HS-5 (cell line): ENCODE measurements at regions not wholly inside any gene's neighbourhood (a gene's known extent, or its start where the extent isn't known, plus 50 kb on each side); places are given as distances from the start of the nearest gene placed in this dataset.

Experiments
- DNase-seq: peaks from one replicate; pipeline ENCODE4 v3.0.0-alpha.2; 2012; ENCODE audit warnings: low read depth

DNA sequence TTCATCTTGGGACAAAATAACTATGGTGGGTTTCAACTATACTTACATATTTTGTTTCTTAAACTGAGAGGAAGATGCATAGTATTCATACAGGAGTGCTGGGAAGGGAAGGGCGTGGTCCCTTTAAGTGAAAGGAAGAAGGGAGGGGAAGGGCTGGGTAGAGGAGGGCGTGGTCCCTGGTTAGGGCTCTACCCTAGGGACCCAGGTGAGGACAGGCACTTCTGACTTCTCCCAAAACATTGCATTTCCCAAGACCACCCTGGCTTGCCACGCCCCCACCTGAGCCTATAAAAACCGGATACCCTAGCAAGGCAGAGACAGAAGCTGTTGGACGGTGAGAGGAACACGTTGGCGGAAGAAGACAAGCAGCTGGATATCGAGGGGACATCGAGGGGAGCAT, 157.6 kb upstream of the PLXNA4 start:
- DNase-seq: no peak

GRCh38 chr7:132732321-132732865, 156.1 kb upstream of the PLXNA4 start:
- no peak for DNase-seq

- DNase-seq: no peak
Measured at GRCh38 chr7:132730105-132730504, 153.8 kb upstream of the PLXNA4 start.

DNA sequence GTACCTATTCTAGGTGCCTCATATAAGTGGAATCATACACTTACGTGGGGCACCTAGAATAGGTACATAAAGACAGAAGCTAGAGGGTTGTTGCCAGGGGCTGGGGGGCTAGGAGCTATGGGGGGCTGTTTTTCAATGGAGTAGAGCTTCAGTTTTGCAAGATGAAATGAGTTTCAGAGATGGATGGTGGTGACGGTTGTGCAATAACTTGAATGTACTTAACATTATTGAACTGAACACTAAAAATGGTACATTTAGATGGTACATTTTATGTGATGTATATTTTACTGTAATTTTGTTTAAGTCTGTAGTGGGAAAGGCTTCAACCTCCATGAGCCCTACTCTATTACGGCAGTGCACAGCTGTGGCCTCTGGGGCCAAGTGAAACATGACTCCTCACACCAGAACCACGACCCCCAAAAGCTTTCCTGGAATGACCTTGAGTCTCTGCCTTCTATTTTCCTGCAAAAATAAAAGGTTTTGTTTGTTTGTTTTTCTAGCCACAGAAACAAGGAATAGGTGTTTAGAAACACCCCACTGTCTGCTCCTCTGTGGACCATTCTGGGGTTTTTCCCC, 147.3 kb upstream of the PLXNA4 start:
- no peak for DNase-seq

- DNase-seq: no peak
Measured at GRCh38 chr7:132720835-132721234, 144.6 kb upstream of the PLXNA4 start.

DNA sequence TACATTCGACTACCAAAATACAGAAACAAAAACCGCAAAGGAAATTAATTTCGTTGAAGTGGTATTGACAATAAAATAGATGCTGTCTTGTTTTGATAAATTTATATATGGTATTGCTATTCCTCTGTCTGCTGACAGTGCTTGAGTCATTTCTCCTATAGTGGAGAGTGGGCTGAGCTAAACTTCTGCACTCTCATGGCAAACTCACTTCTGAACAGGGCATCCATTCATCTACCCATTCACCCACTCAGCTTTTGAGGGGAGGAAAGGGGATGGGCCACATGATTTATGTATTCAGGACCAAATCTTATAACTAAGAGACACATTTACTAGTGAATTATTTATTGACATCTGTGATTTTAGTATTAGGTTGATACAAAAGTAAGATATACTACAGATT, 137.6 kb upstream of the PLXNA4 start:
- no peak for DNase-seq

DNA sequence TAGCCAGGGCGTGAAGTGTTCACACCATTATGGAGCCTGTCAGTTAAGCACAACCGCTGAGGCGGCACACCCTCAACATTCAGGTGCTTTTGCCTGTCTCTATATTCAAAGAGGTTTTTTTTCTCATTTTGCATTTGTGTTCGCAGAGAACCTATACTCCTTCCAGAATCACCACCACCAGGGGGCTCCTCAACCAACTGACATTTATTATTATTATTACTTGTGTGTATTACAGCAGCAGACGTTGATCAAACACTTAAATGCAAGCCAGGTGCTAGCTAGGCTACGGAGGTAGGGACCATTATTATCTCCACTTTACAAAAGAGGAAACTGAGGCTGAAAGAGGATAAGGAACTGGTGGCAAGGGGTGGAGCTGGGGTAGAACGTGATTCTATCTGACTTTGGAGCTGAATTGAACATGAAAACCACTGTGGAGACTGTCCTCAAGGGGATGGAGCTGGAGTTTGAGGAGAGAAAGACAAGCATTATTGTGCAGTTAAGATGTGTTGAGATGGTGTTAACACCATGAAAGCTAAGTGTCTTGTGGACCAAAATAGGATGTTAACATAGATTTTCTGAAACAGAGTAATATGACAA, 133.8 kb upstream of the PLXNA4 start:
- DNase-seq: peak; percentile 2

DNA sequence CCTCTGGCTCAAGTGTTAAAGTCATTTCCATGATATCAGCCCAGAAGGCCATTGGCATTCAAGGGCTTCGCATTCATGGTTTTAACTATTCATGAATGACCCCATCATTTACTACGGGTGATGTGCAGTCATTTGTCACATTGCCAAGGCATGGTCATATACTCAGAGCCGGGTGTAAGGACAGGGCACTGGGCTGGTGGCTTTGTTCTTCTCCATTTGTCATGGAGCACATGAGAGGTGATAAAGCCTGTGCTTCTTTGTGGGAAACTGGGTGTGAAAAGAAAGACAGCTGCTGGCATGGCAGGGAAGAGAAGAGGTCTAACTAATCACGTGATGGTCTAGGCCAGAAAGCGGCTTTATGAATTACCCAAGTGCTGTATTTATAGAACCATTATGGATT, 132.2 kb upstream of the PLXNA4 start:
- no peak for DNase-seq

GRCh38 chr7:132705146-132705545, 128.9 kb upstream of the PLXNA4 start:
- no peak for DNase-seq

DNA sequence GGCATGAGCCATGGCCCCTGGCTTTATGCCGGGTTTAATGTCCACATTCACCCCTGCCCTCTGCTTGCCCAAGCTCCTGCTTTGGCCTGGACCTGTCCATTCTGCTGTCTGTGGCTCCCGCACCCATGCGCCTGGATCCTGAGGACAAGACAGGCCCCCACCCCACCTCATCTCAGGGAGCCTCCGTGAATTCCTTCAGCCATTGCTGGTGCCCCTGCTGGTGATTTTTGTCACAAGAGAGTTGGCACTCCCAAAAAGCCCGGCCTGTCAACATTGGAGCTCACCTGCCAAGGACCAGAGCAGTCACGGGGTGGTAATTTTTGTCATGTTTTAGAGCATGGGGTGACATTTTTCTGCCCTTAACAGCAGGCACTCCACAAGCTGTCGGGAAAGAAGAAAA, 127.5 kb upstream of the PLXNA4 start:
- DNase-seq: no peak

DNA sequence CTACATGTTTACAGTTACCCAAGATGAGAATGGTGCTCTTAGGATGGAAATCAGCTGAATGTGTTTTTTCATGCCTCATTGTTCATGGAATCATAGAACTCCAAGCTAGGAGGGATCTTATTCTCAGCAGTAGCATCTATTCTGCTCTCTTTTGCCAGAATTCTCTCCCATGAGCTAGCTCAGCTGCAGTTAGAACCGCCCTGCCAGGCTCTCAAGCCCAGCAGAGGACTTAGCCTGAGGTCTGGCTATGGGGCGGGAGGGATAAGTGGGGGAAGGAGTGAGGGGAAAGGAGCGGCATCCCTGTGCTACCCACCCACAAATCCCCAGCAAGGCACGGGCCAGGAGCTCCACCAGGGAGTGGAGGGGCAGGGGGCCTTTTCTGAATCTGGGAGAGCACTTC, 120.7 kb upstream of the PLXNA4 start:
- DNase-seq: no peak

- DNase-seq: no peak
Measured at GRCh38 chr7:132696332-132696731, 120.1 kb upstream of the PLXNA4 start.

- no peak for DNase-seq
Measured at GRCh38 chr7:132691201-132691600, 114.9 kb upstream of the PLXNA4 start.

DNA sequence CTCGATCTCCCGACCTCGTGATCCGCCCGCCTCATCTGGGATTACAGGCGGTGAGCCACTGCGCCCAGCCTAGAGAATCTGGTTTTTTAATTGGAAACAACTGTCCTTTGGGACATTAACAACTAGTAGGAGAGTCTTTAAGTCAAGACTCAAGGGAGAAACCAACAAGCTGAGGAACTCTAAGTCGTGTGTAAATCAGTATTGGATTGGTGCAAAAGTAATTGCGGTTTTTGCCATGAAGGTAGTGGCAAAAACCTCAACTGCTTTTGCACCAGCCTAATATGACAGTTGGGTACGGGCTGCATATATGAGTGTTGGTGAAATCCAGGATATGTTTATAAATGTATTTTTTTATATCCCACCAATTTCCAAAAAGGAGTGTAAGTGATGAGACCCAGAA, 113.9 kb upstream of the PLXNA4 start:
- DNase-seq: no peak

DNA sequence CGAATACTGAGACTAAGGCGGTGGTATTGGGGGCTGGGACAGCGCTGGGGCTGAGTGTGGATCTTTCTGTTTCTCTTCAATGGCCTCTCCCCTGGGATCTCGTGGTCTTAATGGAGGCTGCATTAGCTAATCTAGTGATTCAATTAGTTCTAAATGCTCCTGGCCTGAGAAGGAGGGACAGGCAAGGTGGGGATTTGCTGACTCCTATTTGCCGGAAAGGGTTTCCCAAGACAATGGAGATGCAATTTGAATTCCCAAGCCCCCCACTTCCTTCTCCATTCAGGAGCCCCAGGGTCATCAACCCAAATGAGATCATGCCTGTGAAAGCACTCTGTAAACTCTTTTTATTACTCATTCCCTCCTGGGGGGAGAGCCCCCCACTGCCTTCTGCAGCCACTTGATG, 111.7 kb upstream of the PLXNA4 start:
- no peak for DNase-seq

GRCh38 chr7:132687016-132687415, 110.7 kb upstream of the PLXNA4 start:
- DNase-seq: no peak

DNA sequence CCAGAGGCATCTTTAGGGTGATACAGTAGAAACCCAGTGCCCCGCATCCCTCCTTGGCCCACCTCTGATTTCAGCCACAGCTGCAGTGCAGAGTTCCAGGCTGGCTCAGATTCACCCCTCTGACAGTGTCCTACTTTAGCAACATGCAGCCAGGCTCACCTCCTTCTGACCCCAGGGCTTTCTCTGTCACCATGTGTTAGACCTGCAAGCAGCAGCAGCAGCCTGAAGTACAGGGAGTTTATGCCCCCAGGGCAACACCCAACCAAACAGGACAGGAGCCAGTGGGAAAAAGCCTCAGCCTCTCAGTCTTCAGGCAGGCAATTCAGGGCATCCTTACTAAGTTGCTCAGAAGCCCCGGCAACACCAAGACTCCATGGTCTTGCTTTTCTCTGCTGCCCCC, 109.0 kb upstream of the PLXNA4 start:
- DNase-seq: no peak

DNA sequence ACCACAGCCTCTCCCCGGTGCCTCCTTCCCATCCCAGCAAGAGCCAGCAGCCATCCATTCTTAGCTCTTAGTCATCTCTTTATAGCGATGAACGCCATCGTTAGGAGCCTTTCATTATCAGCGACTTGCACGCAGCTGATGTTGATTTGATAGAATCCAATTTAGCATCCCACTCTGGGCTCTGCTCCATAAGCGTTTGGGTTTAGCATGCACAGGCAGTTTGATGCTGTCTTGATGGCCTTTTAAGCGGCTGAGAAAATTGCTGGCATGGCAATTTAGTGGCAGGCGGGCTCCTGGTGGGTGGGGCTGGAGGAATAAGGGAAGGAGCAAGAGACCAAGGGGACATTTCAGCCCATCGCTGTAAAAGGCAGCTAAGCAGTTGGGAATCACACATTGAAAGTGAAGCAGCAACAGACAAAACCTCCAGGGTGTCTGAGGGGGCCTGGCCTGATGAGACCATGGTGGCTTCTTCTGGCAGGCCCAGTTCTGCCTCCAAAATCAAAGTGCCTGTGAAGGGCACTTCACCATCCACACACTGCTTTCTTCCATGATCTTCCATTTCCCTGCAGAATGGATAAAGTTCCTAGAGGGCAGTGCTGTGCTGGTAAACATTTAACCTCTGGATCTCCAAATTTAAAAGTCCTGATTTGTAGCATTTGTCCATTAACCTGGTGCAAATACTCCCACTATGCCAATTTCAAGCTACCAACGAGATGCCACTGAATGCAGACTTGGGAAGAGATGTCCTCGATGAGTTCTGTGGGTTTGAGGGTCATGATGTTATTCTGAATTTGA, 107.8 kb upstream of the PLXNA4 start:
- no peak for DNase-seq

DNA sequence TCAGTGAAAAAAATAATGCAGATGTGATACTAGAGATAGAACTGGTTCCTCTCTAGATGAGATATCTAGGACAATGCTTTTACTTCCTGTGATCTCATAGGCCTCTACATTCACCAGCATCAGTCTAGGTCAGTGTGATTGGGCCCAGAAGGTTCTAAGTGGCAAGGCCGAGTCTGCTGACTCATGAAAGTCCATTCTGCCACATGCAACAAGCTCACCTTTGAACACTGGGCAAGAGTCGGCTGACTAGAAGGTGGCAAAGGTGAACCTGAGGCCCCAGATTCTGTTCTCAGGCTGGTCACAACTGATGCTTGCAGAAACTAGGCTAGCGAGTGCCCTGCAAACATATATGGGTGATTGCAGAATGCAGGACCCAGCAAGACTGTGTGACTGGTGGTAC, 105.7 kb upstream of the PLXNA4 start:
- no peak for DNase-seq

DNA sequence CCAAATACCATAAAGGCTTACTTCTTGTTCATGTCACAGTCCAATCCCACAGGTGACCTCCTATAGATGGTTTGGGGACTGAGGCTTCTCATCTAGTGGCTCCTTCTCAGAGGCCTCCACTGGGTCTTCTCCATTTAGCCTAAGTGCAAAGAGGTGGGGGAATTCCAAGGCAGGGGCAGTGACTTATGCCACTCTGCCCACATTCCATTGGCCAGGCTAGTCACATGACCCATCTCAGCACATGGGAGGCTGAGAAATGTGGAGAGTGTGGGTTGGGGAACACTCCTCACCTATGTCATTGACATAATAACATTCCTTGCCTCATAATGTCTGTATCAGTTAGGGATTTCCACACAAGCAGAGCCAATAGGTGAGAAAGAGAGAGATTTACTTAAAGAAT, 104.3 kb upstream of the PLXNA4 start:
- no peak for DNase-seq

DNA sequence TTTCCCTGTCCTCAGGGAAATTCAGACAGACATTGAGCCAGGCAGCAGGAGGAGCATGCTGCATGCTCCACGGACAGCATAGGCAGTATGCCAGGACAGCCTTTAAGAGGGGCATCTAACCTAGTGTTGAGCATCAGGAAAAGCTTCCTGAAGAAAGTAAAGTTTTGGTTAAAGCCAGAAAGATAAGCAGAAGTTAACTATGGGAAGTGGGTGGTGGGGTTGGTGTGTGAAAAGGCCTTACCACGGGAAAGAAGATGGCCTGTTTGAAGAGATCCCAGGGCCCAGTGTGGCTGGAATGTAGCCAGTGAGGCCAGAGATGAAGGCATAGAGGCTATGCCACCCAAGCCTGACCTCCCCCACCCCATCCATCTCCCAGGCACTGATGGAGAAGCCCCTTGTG, 102.4 kb upstream of the PLXNA4 start:
- DNase-seq: no peak

DNA sequence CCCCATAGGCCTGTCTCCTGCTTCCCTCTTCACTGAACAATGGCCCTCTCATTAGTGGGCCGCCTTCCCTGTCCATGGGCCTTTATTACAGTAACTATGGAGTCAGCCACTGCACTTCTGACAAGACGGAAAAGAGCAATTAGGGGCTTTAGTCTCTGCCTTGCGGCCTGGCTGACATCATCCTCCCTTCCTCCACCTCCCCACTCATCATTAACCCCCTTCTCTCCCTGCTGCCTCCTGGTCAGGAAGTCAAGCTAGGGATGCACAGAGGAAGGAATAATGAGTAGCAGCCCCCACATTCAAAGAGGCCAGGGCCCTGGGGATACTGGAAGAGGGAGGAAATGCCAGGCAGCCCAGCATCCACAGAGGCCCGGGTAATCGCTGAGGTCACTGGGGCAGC, 101.6 kb upstream of the PLXNA4 start:
- no peak for DNase-seq

DNA sequence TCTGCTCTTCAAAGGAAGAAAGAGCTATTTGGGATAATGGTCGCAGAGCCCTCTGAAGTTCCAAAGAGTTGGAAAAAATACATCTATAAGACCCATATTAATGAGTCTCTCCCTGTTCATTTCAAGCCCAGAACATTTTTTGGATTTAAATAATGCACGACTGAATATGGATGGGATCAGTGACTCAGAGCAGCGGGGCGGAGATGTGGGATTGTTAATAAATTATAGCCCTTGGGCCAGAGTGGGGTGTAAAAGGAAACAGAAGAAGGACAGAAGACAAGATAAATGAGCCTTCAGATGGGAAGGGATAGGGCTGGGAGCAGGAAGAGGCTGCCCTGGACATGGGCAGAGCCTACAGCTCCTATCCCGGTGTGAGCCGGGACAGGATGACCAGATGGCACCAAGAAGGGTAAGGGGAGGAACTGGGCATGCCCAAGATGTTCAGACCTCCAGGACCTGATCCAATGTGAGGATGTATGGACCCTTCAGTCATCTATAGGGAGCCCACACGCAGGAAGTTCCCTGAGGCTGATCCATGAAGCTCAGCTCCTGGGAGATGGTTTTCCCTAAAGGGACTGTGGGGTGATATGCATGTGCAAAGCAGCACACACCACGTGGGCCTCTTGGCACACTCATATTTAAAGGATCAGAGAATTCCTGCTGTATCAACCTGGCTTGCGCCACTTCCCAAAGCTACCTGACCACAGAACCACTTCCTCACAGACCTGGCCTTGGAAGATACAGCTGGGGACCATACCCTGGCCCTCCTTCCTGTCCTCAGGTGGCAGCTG, 96.1 kb upstream of the PLXNA4 start:
- DNase-seq: no peak
